ENCODE measurements at regions not wholly inside any gene's neighbourhood (a gene's known extent, or its start where the extent isn't known, plus 50 kb on each side); places are given as distances from the start of the nearest gene placed in this dataset.

- TF ChIP-seq CTCF (IDR thresholded peaks at IDR 0.05; ENCODE audit: low read depth, low read length, missing control alignments), result peak; percentile 47
Observed at GRCh38 chr14:46250113-46250703, 401.4 kb downstream of the RPL10L start.

GRCh38 chr14:46248001-46248630 lies 403.5 kb downstream of the RPL10L start:
- in situ Hi-C loops (cut with HindIII; ENCODE audit: low sequenced_read_pairs), result no loop called here
- no peak overlapping the region for H3K4me3 ChIP-seq (ENCODE audit: low read depth, low read length)
- no peak for DNase-seq (ENCODE audit: low read depth)
- TF ChIP-seq CTCF (IDR thresholded peaks at IDR 0.05; ENCODE audit: low read depth, low read length, missing control alignments), result no peak

More at GRCh38 chr14:46250113-46250703, 401.4 kb downstream of the RPL10L start:
- H3K4me3 ChIP-seq (ENCODE audit: low read depth, low read length), result no peak overlapping the region
- in situ Hi-C loops (cut with HindIII; ENCODE audit: low sequenced_read_pairs), result no loop called here
- peak; percentile 1 for DNase-seq (ENCODE audit: low read depth)

- no peak for DNase-seq (ENCODE audit: low read depth)
- in situ Hi-C loops (cut with HindIII; ENCODE audit: low sequenced_read_pairs), result no loop called here
- H3K4me3 ChIP-seq (ENCODE audit: low read depth, low read length), result no peak overlapping the region
- TF ChIP-seq CTCF (IDR thresholded peaks at IDR 0.05; ENCODE audit: low read depth, low read length, missing control alignments), result no peak
Observed at GRCh38 chr14:46245276-46245675, 406.3 kb downstream of the RPL10L start.

GRCh38 chr14:46233786-46234185 lies 417.8 kb downstream of the RPL10L start:
- TF ChIP-seq CTCF (IDR thresholded peaks at IDR 0.05; ENCODE audit: low read depth, low read length, missing control alignments), result no peak
- in situ Hi-C loops (cut with HindIII; ENCODE audit: low sequenced_read_pairs), result no loop called here
- DNase-seq (ENCODE audit: low read depth), result no peak
- no peak overlapping the region for H3K4me3 ChIP-seq (ENCODE audit: low read depth, low read length)

GRCh38 chr14:46230540-46230939 lies 421.0 kb downstream of the RPL10L start:
- in situ Hi-C loops (cut with HindIII; ENCODE audit: low sequenced_read_pairs), result no loop called here
- no peak for DNase-seq (ENCODE audit: low read depth)
- no peak for TF ChIP-seq CTCF (IDR thresholded peaks at IDR 0.05; ENCODE audit: low read depth, low read length, missing control alignments)
- no peak overlapping the region for H3K4me3 ChIP-seq (ENCODE audit: low read depth, low read length)

GRCh38 chr14:46215801-46216200 lies 435.8 kb downstream of the RPL10L start:
- in situ Hi-C loops (cut with HindIII; ENCODE audit: low sequenced_read_pairs), result no loop called here
- no peak for DNase-seq (ENCODE audit: low read depth)

More at GRCh38 chr14:46215801-46216200, 435.8 kb downstream of the RPL10L start:
- H3K4me3 ChIP-seq (ENCODE audit: low read depth, low read length), result no peak overlapping the region
- TF ChIP-seq CTCF (IDR thresholded peaks at IDR 0.05; ENCODE audit: low read depth, low read length, missing control alignments), result no peak

Measured in astrocyte of the cerebellum (primary cell).